H1 (cell line): ENCODE measurements at regions not wholly inside any gene's neighbourhood (a gene's known extent, or its start where the extent isn't known, plus 50 kb on each side); places are given as distances from the start of the nearest gene placed in this dataset.

ENCODE experiments used
- CTCF ChIA-PET: fragments of 300-600 bp; sonication (Branson Sonifier 250); formaldehyde crosslinking; loops from one replicate; lab custom pipeline; 2021; ENCODE audit not compliant: partially characterized antibody; lab: Charles Lee
- POLR2A ChIA-PET: fragments of 300-600 bp; sonication (Branson Sonifier 250); formaldehyde crosslinking; loops from one replicate; lab custom pipeline; 2021; ENCODE audit warnings: inconsistent platforms; ENCODE audit not compliant: partially characterized antibody; lab: Charles Lee
- DNase-seq, 2 experiments: peaks; one replicate each; pipeline versions ENCODE4 v3.0.0 to v3.0.0-alpha.2; 2010 to 2022; ENCODE audit warnings: low spot score in 2 of 2, low read depth in 1 of 2, mixed read lengths in 1 of 2
- FAIRE-seq: peaks from 2 replicates; lab custom pipeline; 2011; peaks lifted over from hg19 to GRCh38; lab: Jason Lieb, UNC
- H2AFZ ChIP-seq: 2 replicates; pipeline ENCODE4 v1.8.1; 2012; ENCODE audit warnings: low read length, inconsistent platforms
- H2AK5ac ChIP-seq: 2 replicates; pipeline ENCODE4 v1.6.1; 2013; ENCODE audit warnings: low read depth, low read length
- H2BK120ac ChIP-seq: replicated peaks from 2 replicates; pipeline ENCODE3; 2013; ENCODE audit warnings: low read depth, low read length, inconsistent platforms
- H2BK12ac ChIP-seq: 2 replicates; pipeline ENCODE4 v1.6.1; 2013; ENCODE audit warnings: low read depth, low read length
- H2BK15ac ChIP-seq: 2 replicates; pipeline ENCODE4 v1.6.1; 2013; ENCODE audit warnings: low read length
- H2BK20ac ChIP-seq: 2 replicates; pipeline ENCODE4 v1.6.1; 2013; ENCODE audit warnings: low read length
- H2BK5ac ChIP-seq: 2 replicates; pipeline ENCODE4 v1.6.1; 2013; ENCODE audit warnings: low read depth, low read length
- H3K14ac ChIP-seq: 2 replicates; pipeline ENCODE4 v1.6.1; 2013; ENCODE audit warnings: inconsistent platforms; ENCODE audit not compliant: insufficient read length
- H3K18ac ChIP-seq: 2 replicates; pipeline ENCODE4 v1.6.1; 2013; ENCODE audit warnings: low read length; ENCODE audit errors: extremely low read depth
- H3K23ac ChIP-seq: 2 replicates; pipeline ENCODE4 v1.6.1; 2013; ENCODE audit warnings: inconsistent platforms; ENCODE audit not compliant: insufficient read length
- H3K23me2 ChIP-seq: 2 replicates; pipeline ENCODE4 v1.6.1; 2013; ENCODE audit warnings: low read depth, low read length
- H3K27ac ChIP-seq: 2 replicates; pipeline ENCODE4 v1.6.1; 2011; ENCODE audit warnings: low read depth, low read length, inconsistent platforms
- H3K27me3 ChIP-seq, 4 experiments: replicated peaks in 1 of 4; 1 replicate in 1 of 4; 2 replicates in 3 of 4; pipeline versions ENCODE4 v1.6.1 to v1.8.1; 2011 to 2013; ENCODE audit warnings: low read length in 3 of 4, mild to moderate bottlenecking in 3 of 4, inconsistent platforms in 2 of 4, mixed read lengths in 2 of 4, moderate library complexity in 1 of 4; ENCODE audit not compliant: control insufficient read depth in 3 of 4, insufficient read depth in 3 of 4; ENCODE audit errors: extremely low read depth in 1 of 4
- H3K36me3 ChIP-seq, 4 experiments: 2 replicates each; pipeline versions ENCODE4 v1.6.1 to v1.8.1; 2011 to 2013; ENCODE audit warnings: mild to moderate bottlenecking in 4 of 4, low read length in 3 of 4, moderate library complexity in 2 of 4, control low read depth in 1 of 4, inconsistent platforms in 1 of 4; ENCODE audit not compliant: insufficient read depth in 4 of 4, control insufficient read depth in 2 of 4
- H3K4ac ChIP-seq: replicated peaks from 2 replicates; pipeline ENCODE3; 2013; ENCODE audit warnings: low read length, low read depth, mixed read lengths, inconsistent platforms; ENCODE audit not compliant: insufficient read length
- H3K4me1 ChIP-seq, 4 experiments: replicated peaks in 1 of 4; 1 replicate in 1 of 4; 2 replicates in 3 of 4; pipeline versions ENCODE4 v1.6.1 to v1.8.1; 2011 to 2013; ENCODE audit warnings: low read length in 3 of 4, inconsistent platforms in 2 of 4, mixed read lengths in 1 of 4; ENCODE audit not compliant: insufficient read depth in 4 of 4, control insufficient read depth in 3 of 4
- H3K4me2 ChIP-seq, 2 experiments: 2 replicates each; pipeline versions ENCODE4 v1.6.1 to v1.8.1; 2011 to 2013; ENCODE audit warnings: low read depth in 2 of 2, low read length in 2 of 2, control low read depth in 1 of 2, inconsistent platforms in 1 of 2, mild to moderate bottlenecking in 1 of 2; ENCODE audit not compliant: insufficient read depth in 1 of 2
- H3K4me3 ChIP-seq, 4 experiments: fragments of 200-600, 300-600 bp in 1 of 4; sonication (generic), shearing (Covaris generic), sonication (Bioruptor Twin) in 1 of 4; 2 replicates each; pipeline versions ENCODE4 v1.5.1 to v1.8.1; 2011 to 2016; ENCODE audit warnings: low read length in 4 of 4, low read depth in 3 of 4, control low read depth in 2 of 4, inconsistent platforms in 2 of 4, mild to moderate bottlenecking in 2 of 4, mixed read lengths in 1 of 4, moderate library complexity in 1 of 4; ENCODE audit not compliant: insufficient read depth in 2 of 4; ENCODE audit errors: extremely low read depth in 1 of 4
- H3K56ac ChIP-seq: replicated peaks from 2 replicates; pipeline ENCODE3; 2013; ENCODE audit warnings: low read depth, mild to moderate bottlenecking, mixed read lengths, low read length, inconsistent platforms; ENCODE audit not compliant: insufficient read length
- H3K79me1 ChIP-seq: 2 replicates; pipeline ENCODE4 v1.6.1; 2013; ENCODE audit warnings: low read depth, low read length, control low read depth
- H3K79me2 ChIP-seq, 2 experiments: 2 replicates each; pipeline versions ENCODE4 v1.6.1 to v1.8.1; 2012 to 2013; ENCODE audit warnings: low read length in 2 of 2, mild to moderate bottlenecking in 2 of 2, inconsistent platforms in 1 of 2; ENCODE audit not compliant: insufficient read depth in 2 of 2, control insufficient read depth in 1 of 2
- H3K9ac ChIP-seq, 4 experiments: replicated peaks in 1 of 4; 1 replicate in 1 of 4; 2 replicates in 3 of 4; pipeline versions ENCODE4 v1.6.1 to v1.8.1; 2011 to 2013; ENCODE audit warnings: low read depth in 3 of 4, low read length in 3 of 4, control low read depth in 2 of 4, mild to moderate bottlenecking in 2 of 4, moderate library complexity in 2 of 4, inconsistent platforms in 1 of 4; ENCODE audit errors: extremely low read depth in 1 of 4
- H3K9me3 ChIP-seq, 2 experiments: 2 replicates each; pipeline versions ENCODE4 v1.6.1 to v1.8.1; 2012 to 2013; ENCODE audit warnings: mild to moderate bottlenecking in 2 of 2, moderate library complexity in 2 of 2, control low read depth in 1 of 2, inconsistent platforms in 1 of 2, low read depth in 1 of 2, low read length in 1 of 2, mixed read lengths in 1 of 2; ENCODE audit not compliant: insufficient read depth in 2 of 2
- H4K20me1 ChIP-seq, 2 experiments: replicated peaks in 1 of 2; 2 replicates each; pipeline versions ENCODE3 to v1.8.1; 2011 to 2013; ENCODE audit warnings: inconsistent platforms in 2 of 2, low read length in 2 of 2, mild to moderate bottlenecking in 1 of 2; ENCODE audit not compliant: insufficient read depth in 2 of 2, control insufficient read depth in 1 of 2
- H4K5ac ChIP-seq: 2 replicates; pipeline ENCODE4 v1.6.1; 2013; ENCODE audit warnings: low read length, low read depth, mixed read lengths, inconsistent platforms; ENCODE audit not compliant: insufficient read length
- H4K8ac ChIP-seq: 2 replicates; pipeline ENCODE4 v1.8.0; 2013; ENCODE audit warnings: mild to moderate bottlenecking, moderate library complexity, low read length, inconsistent platforms; ENCODE audit not compliant: insufficient read depth; ENCODE audit errors: extremely low read depth
- H4K91ac ChIP-seq: replicated peaks from 2 replicates; pipeline ENCODE3; 2013; ENCODE audit warnings: low read length, mixed read lengths, inconsistent platforms; ENCODE audit not compliant: insufficient read length
- ATF3 ChIP-seq: IDR thresholded peaks from 2 replicates; pipeline ENCODE4 v1.6.1; 2011; ENCODE audit warnings: low read depth, mild to moderate bottlenecking, low read length; ENCODE audit not compliant: insufficient read depth
- SIX5 ChIP-seq: IDR thresholded peaks from 2 replicates; pipeline ENCODE4 v1.6.1; 2011; ENCODE audit warnings: mild to moderate bottlenecking, low read depth, low read length
- WGBS, 2 experiments: shearing (Covaris generic) in 1 of 2; methylation state at CpG; one replicate each; pipeline versions ENCODE4 v1.1.6 to v1.1.7; 2013 to 2015; ENCODE audit warnings: low lambda C conversion rate in 2 of 2, mixed read lengths in 2 of 2, inconsistent platforms in 1 of 2, low coverage in 1 of 2, missing lambda C conversion rate in 1 of 2; ENCODE audit not compliant: insufficient replicate concordance in 2 of 2, insufficient coverage in 1 of 2, insufficient read length in 1 of 2; ENCODE audit errors: extremely low coverage in 1 of 2, missing lambda C conversion rate in 1 of 2; 5-methylcytosine and 5-hydroxymethylcytosine counted together

GRCh38 chr5:71816307-71816706, 97.2 kb downstream of the CARTPT start:
- FAIRE-seq = no peak
- TF ChIP-seq SIX5 (no peak), ATF3 (no peak)

More at GRCh38 chr5:71816307-71816706, 97.2 kb downstream of the CARTPT start:
- ChIA-PET CTCF (interaction anchor here (0.8 to 1.2 kb wide), 3 partner anchors 9 to 121 kb away, joined by 3 read pairs; no protein-coding TSS in a partner anchor), POLR2A (no interaction called here)
- no peak overlapping the region for H3K9ac ChIP-seq
- no peaks in the 10 kb centered on the region for H3K79me2 ChIP-seq
- H2BK12ac ChIP-seq = no peak overlapping the region
- no peak overlapping the region for H3K14ac ChIP-seq
- no peak overlapping the region for H3K4ac ChIP-seq
- no peak overlapping the region for H2AFZ ChIP-seq
- no peak overlapping the region for H2AK5ac ChIP-seq
- DNase-seq = no peak
- no peaks in the 10 kb centered on the region for H3K4me1 ChIP-seq
- no peak overlapping the region for H4K5ac ChIP-seq
- H3K79me1 ChIP-seq = no peaks in the 10 kb centered on the region
- no peaks in the 10 kb centered on the region for H4K20me1 ChIP-seq
- H3K56ac ChIP-seq = no peak overlapping the region
- H2BK20ac ChIP-seq = no peak overlapping the region
- H3K23me2 ChIP-seq = no peaks in the 10 kb centered on the region
- no peaks in the 10 kb centered on the region for H3K9me3 ChIP-seq
- H2BK15ac ChIP-seq = no peak overlapping the region
- no peak overlapping the region for H4K91ac ChIP-seq
- H3K18ac ChIP-seq = no peak overlapping the region
- no peak overlapping the region for H3K23ac ChIP-seq
- H2BK120ac ChIP-seq = no peak overlapping the region
- no peak overlapping the region for H3K27ac ChIP-seq
- H2BK5ac ChIP-seq = no peak overlapping the region
- no peak overlapping the region for H4K8ac ChIP-seq
- peaks cover 0 to 2% (median 0%) of the 10 kb centered on the region in 4 experiments; a peak in 1 of 7 replicates for H3K27me3 ChIP-seq
- H3K36me3 ChIP-seq = no peaks in the 10 kb centered on the region
- no peak overlapping the region for H3K4me3 ChIP-seq
- H3K4me2 ChIP-seq = no peak overlapping the region
- 87% methylated on average over 4 of the region's 4 CpGs; no CpG with 5 or more reads in 1 of the 2 experiments for WGBS, 2 experiments
